ENCODE measurements at regions not wholly inside any gene's neighbourhood (a gene's known extent, or its start where the extent isn't known, plus 50 kb on each side); places are given as distances from the start of the nearest gene placed in this dataset.

DNA sequence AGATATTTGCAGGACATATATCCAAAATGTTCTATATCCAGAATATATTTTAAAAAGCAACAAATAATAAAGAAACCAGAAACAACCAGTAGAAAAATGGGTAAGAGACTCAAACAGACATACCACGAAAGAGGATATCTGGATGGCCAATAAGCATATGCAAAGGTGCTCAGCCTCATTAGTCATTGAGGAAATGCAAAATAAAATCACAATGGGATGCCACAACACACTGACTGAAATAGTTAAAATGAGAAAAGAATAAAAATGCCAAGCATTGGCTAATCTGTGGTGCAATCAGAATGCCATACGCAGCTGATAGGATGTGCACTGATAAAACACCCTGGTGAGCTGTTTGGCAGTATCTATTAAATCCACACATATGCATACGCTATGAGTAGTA, 265.8 kb upstream of the ANKH start:
- no peaks in the 10 kb centered on the region for H3K27me3 ChIP-seq
- in situ Hi-C loops (cut with MboI; ENCODE audit: low sequenced_read_pairs in 4 of 4) = no loop called here
- H3K4me3 ChIP-seq = no peak overlapping the region
- no peaks in the 10 kb centered on the region for H3K36me3 ChIP-seq
- no peaks in the 10 kb centered on the region for H3K4me1 ChIP-seq
- no peak for DNase-seq
- H3K9me3 ChIP-seq = no peaks in the 10 kb centered on the region
- ATAC-seq = no peak
- TF ChIP-seq, protein P1, sequence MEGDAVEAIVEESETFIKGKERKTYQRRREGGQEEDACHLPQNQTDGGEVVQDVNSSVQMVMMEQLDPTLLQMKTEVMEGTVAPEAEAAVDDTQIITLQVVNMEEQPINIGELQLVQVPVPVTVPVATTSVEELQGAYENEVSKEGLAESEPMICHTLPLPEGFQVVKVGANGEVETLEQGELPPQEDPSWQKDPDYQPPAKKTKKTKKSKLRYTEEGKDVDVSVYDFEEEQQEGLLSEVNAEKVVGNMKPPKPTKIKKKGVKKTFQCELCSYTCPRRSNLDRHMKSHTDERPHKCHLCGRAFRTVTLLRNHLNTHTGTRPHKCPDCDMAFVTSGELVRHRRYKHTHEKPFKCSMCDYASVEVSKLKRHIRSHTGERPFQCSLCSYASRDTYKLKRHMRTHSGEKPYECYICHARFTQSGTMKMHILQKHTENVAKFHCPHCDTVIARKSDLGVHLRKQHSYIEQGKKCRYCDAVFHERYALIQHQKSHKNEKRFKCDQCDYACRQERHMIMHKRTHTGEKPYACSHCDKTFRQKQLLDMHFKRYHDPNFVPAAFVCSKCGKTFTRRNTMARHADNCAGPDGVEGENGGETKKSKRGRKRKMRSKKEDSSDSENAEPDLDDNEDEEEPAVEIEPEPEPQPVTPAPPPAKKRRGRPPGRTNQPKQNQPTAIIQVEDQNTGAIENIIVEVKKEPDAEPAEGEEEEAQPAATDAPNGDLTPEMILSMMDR (IDR thresholded peaks at IDR 0.05 in 4 of 5, conservative IDR thresholded peaks at IDR 0.05 in 1 of 5) = no peak
- TF ChIP-seq POLR2A (IDR thresholded peaks at IDR 0.05) = no peak
- intact Hi-C loops (cut with DNase I; ENCODE audit: low total_unique reads) = no loop called here
- H3K27ac ChIP-seq = no peak overlapping the region

DNA sequence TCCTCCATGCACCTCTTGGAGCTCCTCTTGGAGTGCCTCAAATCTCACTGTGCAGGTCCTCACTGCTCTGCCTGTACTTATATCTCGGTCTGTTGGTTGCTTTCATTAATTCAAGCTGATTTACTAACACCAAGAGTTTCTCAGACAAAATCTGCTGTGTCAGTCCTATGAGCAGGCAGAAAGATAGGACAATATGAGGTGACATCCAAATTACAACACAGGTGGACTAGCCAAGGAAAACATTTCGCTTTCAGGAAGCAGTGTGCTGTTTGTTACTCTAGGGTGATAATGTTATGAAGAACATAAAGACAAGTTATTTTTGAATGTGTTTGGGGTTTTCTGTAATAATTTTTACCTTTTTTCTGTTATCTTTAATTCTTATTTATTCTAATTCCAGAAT, 264.1 kb upstream of the ANKH start:
- Histone ChIP-seq H3K27ac (no peak overlapping the region), H3K4me1 (no peaks in the 10 kb centered on the region), H3K9me3 (no peaks in the 10 kb centered on the region), H3K27me3 (no peaks in the 10 kb centered on the region), H3K36me3 (no peaks in the 10 kb centered on the region), H3K4me3 (no peak overlapping the region)
- ATAC-seq (no peak), DNase-seq (no peak)
- TF ChIP-seq, protein P1 (IDR thresholded peaks at IDR 0.05 in 4 of 5, conservative IDR thresholded peaks at IDR 0.05 in 1 of 5) = no peak
- TF ChIP-seq POLR2A (IDR thresholded peaks at IDR 0.05) = no peak
- intact Hi-C loops (cut with DNase I; ENCODE audit: low total_unique reads) (no loop called here), in situ Hi-C loops (cut with MboI; ENCODE audit: low sequenced_read_pairs in 4 of 4) (no loop called here)

DNA sequence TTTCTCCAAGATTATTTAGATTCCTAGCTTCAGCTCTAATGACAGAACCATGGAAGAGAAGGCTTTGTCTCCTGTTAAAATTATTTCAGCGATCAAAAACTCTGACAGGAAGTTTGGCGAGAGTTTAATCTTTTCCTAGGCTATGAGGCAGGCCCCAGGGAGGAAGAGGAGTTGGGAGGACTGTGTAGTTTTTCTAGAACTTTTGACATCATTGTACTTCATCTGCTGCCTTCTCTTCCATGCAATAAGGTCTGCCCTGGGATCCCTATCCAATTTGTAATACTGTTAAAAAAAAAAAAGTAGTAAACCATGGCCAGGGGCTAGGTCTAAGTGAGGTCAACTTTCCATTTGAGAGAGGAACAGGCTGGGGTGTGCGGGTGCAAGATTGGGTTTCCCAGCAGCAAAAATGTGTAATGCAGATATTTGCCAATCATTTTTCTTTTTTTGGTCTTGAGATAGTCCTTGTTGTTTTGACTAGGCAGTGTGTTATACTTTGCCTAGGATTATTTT, 261.9 kb upstream of the ANKH start:
- Histone ChIP-seq H3K36me3 (no peaks in the 10 kb centered on the region), H3K4me3 (no peak overlapping the region), H3K9me3 (no peaks in the 10 kb centered on the region), H3K27ac (no peak overlapping the region), H3K4me1 (no peaks in the 10 kb centered on the region), H3K27me3 (no peaks in the 10 kb centered on the region)
- in situ Hi-C loops (cut with MboI; ENCODE audit: low sequenced_read_pairs in 4 of 4) (no loop called here), intact Hi-C loops (cut with DNase I; ENCODE audit: low total_unique reads) (no loop called here)
- ATAC-seq = no peak
- TF ChIP-seq POLR2A (IDR thresholded peaks at IDR 0.05) = no peak
- DNase-seq = no peak

DNA sequence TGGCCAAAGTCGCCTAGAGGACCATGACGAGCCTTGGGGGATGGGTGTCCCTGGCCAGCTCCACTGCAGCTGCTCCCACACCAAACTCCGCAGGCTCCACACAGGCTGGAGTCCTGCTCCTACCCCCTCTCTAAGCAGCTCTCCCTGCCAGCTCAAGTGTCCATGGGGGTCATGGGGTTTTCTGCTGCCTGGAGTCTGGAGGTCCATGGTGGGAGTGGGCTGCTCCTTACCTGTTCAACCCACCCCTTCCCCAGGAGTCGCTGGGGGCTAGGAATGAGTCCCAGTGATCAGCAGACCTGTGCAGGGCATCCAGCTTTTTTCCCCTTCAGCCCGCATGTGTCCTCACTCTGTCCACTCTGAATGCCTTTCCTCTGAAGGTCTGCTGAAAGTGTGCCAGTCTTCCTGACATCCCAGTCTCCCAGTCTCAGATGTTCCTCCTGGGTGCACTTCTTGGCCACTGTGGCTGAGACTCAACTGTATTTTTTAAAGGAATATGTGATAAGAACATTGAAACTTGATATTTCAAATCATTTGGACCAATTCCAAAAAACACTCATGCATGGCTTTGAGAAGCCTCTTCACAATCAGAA, 261.3 kb upstream of the ANKH start:
- intact Hi-C loops (cut with DNase I; ENCODE audit: low total_unique reads) = no loop called here

DNA sequence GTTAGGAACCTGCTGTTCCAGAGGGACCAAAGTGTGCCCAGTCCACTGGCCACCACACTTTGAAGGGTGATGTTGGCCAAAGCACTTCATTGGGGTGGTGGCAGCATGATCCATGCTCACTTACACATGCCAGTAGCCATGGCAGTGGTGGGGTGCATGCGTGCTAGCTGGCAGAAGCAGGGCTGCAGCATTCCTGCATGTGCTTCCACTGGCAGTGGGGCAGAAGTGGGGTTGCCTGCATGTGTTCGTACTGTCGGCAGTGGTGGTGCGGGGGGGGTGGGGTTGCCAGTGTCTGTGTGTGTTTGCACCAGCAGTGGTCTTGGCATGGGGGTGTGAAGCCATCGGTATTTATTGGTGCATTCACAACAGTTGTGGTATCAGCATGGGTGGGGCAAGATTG, 260.3 kb upstream of the ANKH start:
- no peak for TF ChIP-seq POLR2A (IDR thresholded peaks at IDR 0.05)
- TF ChIP-seq, protein P1 (IDR thresholded peaks at IDR 0.05 in 4 of 5, conservative IDR thresholded peaks at IDR 0.05 in 1 of 5) = no peak
- in situ Hi-C loops (cut with MboI; ENCODE audit: low sequenced_read_pairs in 4 of 4) (no loop called here), intact Hi-C loops (cut with DNase I; ENCODE audit: low total_unique reads) (no loop called here)
- H3K4me3 ChIP-seq = no peak overlapping the region
- H3K9me3 ChIP-seq = no peaks in the 10 kb centered on the region
- no peaks in the 10 kb centered on the region for H3K36me3 ChIP-seq
- H3K4me1 ChIP-seq = no peaks in the 10 kb centered on the region
- no peak for ATAC-seq
- no peaks in the 10 kb centered on the region for H3K27me3 ChIP-seq
- no peak for DNase-seq
- H3K27ac ChIP-seq = no peak overlapping the region

More for the DNA sequence above, 261.3 kb upstream of the ANKH start:
- Histone ChIP-seq H3K4me3 (no peak overlapping the region), H3K9me3 (no peaks in the 10 kb centered on the region), H3K36me3 (no peaks in the 10 kb centered on the region), H3K27ac (no peak overlapping the region), H3K4me1 (no peaks in the 10 kb centered on the region), H3K27me3 (no peaks in the 10 kb centered on the region)
- DNase-seq (no peak), ATAC-seq (no peak)
- no peak for TF ChIP-seq POLR2A (IDR thresholded peaks at IDR 0.05)
- TF ChIP-seq, protein P1 (IDR thresholded peaks at IDR 0.05 in 4 of 5, conservative IDR thresholded peaks at IDR 0.05 in 1 of 5) = no peak
- in situ Hi-C loops (cut with MboI; ENCODE audit: low sequenced_read_pairs in 4 of 4) = no loop called here
